ENCODE measurements at regions not wholly inside any gene's neighbourhood (a gene's known extent, or its start where the extent isn't known, plus 50 kb on each side); places are given as distances from the start of the nearest gene placed in this dataset.
"Not testable (repeated sequence)": the region's sequence is repeated elsewhere in the genome, so short reads cannot be mapped to it uniquely, and the experiment has no call there.

GRCh38 chr9:106119176-106119575 is 424.8 kb downstream of the TMEM38B start:
- DNase-seq, result no peak

GRCh38 chr9:106120071-106120470 is 425.7 kb downstream of the TMEM38B start:
- no peak for DNase-seq

- no peak for DNase-seq
Measured at GRCh38 chr9:106127776-106128175, 433.4 kb downstream of the TMEM38B start.

GRCh38 chr9:106130374-106130773 is 436.0 kb downstream of the TMEM38B start:
- no peak for DNase-seq

- DNase-seq, result no peak
Measured at GRCh38 chr9:106143781-106144180, 449.4 kb downstream of the TMEM38B start.

GRCh38 chr9:106146066-106146840 is 451.9 kb downstream of the TMEM38B start:
- no peak for DNase-seq

GRCh38 chr9:106146886-106147285 is 452.5 kb downstream of the TMEM38B start:
- DNase-seq, result no peak

GRCh38 chr9:106149956-106150355 is 455.6 kb downstream of the TMEM38B start:
- no peak for DNase-seq

- DNase-seq, result no peak
Measured at GRCh38 chr9:106156465-106156864, 462.1 kb downstream of the TMEM38B start.

GRCh38 chr9:106172265-106172664 is 477.9 kb downstream of the TMEM38B start:
- DNase-seq, result no peak

- DNase-seq, result no peak
Measured at GRCh38 chr9:106174346-106174745, 480.0 kb downstream of the TMEM38B start.

- DNase-seq, result no peak
Measured at GRCh38 chr9:106177216-106177615, 482.9 kb downstream of the TMEM38B start.

GRCh38 chr9:106179191-106179590 is 484.9 kb downstream of the TMEM38B start:
- DNase-seq, result no peak

- DNase-seq, result not testable (repeated sequence)
Measured at GRCh38 chr9:106203815-106204516, 509.6 kb downstream of the TMEM38B start.

GRCh38 chr9:106207298-106207697 is 513.0 kb downstream of the TMEM38B start:
- DNase-seq, result no peak

- DNase-seq, result no peak
Measured at GRCh38 chr9:106218427-106218826, 524.1 kb downstream of the TMEM38B start.

- DNase-seq, result no peak
Measured at GRCh38 chr9:106218854-106219253, 524.5 kb downstream of the TMEM38B start.

- no peak for DNase-seq
Measured at GRCh38 chr9:106220415-106220814, 526.1 kb downstream of the TMEM38B start.

- DNase-seq, result no peak
Measured at GRCh38 chr9:106228861-106229260, 534.5 kb downstream of the TMEM38B start.

GRCh38 chr9:106233116-106233515 is 538.8 kb downstream of the TMEM38B start:
- DNase-seq, result no peak

GRCh38 chr9:106260908-106261307 is 566.6 kb downstream of the TMEM38B start:
- not testable (repeated sequence) for DNase-seq

GRCh38 chr9:106277966-106278365 is 583.6 kb downstream of the TMEM38B start:
- DNase-seq, result no peak

GRCh38 chr9:106283769-106284168 is 579.2 kb upstream of the ZNF462 start:
- DNase-seq, result no peak

- no peak for DNase-seq
Measured at GRCh38 chr9:106284296-106284695, 578.7 kb upstream of the ZNF462 start.
